Neural progenitor cell (in vitro differentiated cells): ENCODE measurements at regions not wholly inside any gene's neighbourhood (a gene's known extent, or its start where the extent isn't known, plus 50 kb on each side); places are given as distances from the start of the nearest gene placed in this dataset.

Source experiments
- EZH2 ChIP-seq: fragments of 200-600 bp; sonication (generic); IDR thresholded peaks from 2 replicates; pipeline ENCODE4 v1.6.1; 2017; ENCODE audit warnings: antibody characterized with exemption, mild to moderate bottlenecking, moderate library complexity
- TF ChIP-seq, protein P1 (sequence below): fragments of 200-600 bp; sonication (generic); IDR thresholded peaks from 2 replicates; pipeline ENCODE4 v1.5.1; 2017; ENCODE audit warnings: antibody characterized with exemption, mild to moderate bottlenecking

DNA sequence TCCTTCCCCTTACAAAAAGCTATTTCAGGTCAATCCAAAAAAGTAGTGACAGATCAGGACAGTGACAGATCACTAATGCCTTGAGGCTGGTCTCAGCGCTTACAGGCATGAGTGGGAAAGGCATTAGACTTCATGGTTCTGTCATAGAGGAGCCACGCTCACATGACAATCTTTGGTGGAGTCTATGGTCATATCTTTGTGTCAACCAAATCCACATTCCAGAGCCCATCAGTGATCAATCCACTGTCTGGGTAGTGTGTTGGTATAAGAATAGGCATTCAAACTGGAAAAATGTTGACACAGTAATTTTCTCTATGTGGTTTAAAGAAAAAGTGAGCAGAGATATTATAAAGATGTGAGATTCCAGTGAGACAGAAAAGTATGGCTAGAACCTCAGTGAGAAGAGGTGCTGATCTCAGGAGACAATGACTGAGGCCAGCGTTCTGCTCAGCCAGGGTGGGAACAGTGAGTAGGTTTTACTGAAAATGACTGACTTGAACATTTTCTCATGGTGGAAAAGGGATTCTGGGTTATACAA, 215.0 kb downstream of the IRS1 start:
- TF ChIP-seq, protein P1, sequence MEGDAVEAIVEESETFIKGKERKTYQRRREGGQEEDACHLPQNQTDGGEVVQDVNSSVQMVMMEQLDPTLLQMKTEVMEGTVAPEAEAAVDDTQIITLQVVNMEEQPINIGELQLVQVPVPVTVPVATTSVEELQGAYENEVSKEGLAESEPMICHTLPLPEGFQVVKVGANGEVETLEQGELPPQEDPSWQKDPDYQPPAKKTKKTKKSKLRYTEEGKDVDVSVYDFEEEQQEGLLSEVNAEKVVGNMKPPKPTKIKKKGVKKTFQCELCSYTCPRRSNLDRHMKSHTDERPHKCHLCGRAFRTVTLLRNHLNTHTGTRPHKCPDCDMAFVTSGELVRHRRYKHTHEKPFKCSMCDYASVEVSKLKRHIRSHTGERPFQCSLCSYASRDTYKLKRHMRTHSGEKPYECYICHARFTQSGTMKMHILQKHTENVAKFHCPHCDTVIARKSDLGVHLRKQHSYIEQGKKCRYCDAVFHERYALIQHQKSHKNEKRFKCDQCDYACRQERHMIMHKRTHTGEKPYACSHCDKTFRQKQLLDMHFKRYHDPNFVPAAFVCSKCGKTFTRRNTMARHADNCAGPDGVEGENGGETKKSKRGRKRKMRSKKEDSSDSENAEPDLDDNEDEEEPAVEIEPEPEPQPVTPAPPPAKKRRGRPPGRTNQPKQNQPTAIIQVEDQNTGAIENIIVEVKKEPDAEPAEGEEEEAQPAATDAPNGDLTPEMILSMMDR = no peak
- TF ChIP-seq EZH2 = no peak
